ENCODE measurements at regions not wholly inside any gene's neighbourhood (a gene's known extent, or its start where the extent isn't known, plus 50 kb on each side); places are given as distances from the start of the nearest gene placed in this dataset.

DNA sequence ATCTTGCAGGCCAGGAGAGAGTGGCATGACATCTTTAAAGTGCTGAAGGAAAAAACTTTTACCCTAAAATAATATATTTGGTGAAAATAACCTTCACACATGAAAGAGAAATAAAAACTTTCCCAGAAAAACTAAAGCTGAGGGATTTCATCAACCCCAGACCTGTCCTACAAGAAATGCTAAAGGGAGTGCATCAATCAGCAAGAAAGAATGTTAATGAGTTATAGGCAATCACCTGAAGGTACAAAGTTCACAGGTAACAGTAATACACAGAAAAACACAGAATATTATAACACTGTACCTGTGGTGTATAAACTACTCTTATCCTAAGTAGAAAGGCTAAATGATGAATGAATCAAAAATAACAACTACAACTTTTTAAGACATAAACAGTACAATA, 249.2 kb upstream of the PKN2 start:
- TF ChIP-seq, protein P1, sequence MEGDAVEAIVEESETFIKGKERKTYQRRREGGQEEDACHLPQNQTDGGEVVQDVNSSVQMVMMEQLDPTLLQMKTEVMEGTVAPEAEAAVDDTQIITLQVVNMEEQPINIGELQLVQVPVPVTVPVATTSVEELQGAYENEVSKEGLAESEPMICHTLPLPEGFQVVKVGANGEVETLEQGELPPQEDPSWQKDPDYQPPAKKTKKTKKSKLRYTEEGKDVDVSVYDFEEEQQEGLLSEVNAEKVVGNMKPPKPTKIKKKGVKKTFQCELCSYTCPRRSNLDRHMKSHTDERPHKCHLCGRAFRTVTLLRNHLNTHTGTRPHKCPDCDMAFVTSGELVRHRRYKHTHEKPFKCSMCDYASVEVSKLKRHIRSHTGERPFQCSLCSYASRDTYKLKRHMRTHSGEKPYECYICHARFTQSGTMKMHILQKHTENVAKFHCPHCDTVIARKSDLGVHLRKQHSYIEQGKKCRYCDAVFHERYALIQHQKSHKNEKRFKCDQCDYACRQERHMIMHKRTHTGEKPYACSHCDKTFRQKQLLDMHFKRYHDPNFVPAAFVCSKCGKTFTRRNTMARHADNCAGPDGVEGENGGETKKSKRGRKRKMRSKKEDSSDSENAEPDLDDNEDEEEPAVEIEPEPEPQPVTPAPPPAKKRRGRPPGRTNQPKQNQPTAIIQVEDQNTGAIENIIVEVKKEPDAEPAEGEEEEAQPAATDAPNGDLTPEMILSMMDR (IDR thresholded peaks at IDR 0.05 in 4 of 5, conservative IDR thresholded peaks at IDR 0.05 in 1 of 5) = no peak
- no peak for TF ChIP-seq POLR2A (IDR thresholded peaks at IDR 0.05)

Data from gastrocnemius medialis (tissue), 4 donors.